ENCODE measurements at regions not wholly inside any gene's neighbourhood (a gene's known extent, or its start where the extent isn't known, plus 50 kb on each side); places are given as distances from the start of the nearest gene placed in this dataset.

DNA sequence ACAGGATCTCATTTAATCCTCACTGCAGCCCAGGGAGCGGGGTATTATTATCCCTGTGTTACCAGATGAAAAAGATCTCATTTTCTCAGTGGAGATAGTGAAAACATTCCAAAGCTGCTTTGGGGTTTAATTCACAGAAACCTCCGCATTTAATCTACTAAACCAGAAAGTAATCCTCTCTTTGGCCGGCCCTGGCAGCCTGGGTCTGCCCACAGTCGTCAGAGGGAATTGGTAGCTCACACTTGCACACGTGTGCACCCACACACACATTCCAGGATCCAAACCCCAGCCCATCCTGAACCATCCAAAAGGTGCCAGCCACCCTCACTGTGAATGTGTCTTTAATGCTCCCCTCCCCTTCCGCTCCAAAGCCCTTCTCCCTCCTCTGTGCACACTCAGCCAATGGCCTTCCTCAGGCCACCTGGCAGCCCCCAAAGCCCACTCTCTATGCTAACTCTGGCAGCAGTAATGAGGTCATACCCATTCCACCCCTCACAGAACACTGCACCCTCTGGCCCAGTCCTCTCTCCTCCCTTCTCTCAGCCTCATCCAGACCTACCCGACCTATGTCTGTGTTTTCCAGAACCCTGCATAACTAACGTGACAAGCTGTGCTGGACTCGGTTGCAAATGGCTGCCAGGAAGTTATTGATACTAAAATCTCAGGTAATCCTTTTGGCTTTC is 466.2 kb downstream of the SOX6 start:
- no peak for DNase-seq

DNA sequence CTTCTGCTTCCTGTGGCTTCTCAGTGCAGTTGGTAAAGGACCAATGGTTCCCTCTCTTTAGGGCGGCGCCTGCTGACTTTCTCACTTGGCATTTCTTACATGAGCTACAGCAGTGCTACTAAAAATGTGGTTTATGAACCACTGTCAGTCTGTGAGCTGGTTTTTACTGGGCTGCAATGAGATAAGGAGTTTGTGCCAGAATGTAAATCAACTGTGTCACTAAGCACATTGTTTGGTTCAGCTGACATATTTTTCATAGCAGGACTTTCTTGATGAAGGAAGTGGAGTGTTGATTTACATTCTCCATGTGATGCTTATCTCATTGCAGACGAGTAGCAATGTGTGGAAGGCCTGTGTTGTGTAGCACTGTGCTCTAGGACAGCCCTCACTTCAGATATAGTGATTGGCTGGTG is 463.3 kb downstream of the SOX6 start:
- DNase-seq, result no peak

DNA sequence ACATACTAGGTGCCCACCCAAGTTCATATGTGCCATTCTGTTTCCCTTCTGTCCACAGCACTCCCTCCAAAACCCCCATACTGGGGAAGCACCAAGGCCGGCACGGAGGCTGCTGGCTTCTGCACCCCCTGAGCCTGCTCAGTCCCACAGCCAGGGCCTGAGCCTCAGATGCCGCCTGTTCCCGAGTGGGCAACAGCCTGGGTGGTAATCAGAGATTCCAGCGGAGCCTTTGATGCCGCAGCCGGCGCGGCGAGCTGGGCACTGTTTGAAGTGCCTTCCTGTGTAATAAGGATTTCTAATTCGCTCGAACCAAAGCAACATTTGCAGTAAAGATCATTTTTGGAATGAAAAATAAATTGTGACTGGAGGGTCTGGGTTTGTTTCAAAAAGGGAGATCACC is 460.3 kb downstream of the SOX6 start:
- no peak for DNase-seq

DNA sequence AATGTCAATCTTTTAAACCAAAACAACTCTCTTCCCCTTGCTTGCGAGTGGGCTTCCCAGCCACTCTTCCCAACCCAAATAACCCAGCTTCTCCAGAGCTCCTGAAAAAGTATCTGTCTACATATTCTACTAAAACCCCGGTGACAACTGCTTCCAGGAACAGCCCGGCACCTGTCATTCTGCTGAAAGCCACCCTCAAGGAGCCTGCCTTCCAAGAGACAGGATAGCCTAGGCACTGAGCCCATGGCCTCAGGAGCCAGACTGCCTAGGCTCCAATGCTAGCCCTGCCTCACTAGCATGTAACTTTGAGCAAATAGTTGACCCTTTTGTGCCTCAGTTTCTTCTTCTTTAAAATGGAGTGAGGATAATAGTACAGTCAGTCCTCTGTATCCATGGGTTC is 459.8 kb downstream of the SOX6 start:
- no peak for DNase-seq

DNA sequence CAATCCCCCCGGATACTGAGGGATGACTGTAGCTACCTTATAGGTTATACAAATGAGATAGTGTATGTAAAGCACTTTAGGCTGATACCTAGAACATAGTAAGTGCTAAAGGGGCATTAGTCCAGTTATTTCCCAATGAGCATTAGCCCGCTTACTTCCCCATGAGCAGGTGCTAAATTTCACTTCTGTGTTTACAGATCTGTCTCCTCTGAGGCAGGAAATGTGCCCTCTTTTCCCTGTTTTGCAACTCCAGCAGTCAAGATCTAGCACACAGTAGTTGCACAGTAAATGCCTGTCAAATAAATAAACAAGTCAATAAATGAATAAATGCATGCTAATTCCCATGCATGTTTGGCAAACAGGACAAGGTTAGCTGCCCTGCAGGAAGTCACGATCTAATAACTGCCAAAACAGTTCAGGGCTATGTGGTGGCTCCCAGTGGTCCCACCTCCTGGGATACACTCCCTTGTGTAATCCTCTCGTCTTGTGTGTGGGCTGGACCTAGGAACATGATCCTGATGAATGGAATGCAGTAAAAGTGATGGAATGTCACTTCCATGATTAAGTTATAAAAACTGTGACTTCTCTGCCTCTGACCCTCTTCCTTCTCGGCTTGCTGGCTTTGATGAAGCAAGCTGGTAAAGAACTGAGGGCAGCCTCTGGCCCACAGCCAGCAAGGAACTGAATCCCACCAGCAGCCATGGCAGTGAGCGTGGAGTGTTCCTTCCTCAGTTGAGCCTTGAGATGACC is 459.0 kb downstream of the SOX6 start:
- no peak for DNase-seq

DNA sequence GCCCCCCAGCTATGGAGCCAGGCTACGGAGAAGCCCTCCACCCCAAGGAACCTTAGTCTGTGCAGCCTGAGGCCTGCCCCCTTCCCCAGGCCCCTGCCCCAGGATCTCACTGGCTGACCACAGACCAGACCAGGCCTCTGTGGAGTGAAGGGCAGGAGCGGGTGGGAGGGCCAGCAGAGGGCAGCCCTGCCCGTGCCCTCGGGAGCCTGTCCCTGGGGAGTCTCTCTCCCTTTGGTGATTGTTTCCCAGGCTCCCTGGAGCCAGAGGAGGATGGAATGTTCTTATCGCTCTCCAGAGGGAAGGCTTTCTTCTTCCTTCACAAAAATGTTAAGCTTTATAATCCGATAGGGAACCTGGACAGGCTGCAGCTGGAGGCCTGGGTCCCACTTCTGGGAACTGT is 455.3 kb downstream of the SOX6 start:
- no peak for DNase-seq

DNA sequence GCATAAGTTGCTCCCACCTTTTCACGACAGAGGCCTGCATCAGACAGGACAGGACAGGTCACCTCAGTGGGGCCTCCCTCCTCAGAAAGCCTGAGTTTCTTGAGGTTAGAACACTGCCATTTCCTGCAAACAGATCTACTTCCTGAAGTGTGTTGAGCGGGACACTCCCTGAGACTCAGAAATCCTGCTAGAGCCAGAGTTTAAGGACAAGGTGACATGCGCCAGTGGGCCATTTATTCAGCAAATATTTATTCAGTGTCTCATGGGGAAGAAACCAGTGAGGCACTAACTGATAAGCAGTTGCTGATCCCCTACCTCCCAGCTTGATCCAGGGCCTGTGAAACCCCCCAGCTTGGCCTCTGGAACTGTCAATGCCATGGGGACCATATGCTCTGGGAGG is 454.6 kb downstream of the SOX6 start:
- DNase-seq, result no peak

DNA sequence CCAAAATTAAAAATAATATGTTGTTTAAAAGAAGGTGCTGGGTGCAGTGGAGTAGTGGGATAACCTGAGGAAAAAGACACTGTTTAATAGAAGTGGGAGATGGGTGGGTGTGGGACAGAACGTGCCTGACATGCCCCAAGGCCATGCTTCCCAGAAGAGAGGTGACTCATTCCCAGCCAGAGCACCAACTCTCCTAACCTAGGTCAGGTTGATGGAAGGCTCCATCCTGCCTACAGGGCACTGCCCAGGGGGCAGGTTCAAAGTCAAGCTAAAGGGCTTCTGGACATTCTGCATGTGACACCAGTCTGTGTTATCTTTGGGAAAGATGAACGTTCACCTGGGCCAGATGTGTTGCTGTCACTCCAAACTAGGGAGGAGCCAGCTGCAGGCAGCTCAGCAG is 453.1 kb downstream of the SOX6 start:
- no peak for DNase-seq

DNA sequence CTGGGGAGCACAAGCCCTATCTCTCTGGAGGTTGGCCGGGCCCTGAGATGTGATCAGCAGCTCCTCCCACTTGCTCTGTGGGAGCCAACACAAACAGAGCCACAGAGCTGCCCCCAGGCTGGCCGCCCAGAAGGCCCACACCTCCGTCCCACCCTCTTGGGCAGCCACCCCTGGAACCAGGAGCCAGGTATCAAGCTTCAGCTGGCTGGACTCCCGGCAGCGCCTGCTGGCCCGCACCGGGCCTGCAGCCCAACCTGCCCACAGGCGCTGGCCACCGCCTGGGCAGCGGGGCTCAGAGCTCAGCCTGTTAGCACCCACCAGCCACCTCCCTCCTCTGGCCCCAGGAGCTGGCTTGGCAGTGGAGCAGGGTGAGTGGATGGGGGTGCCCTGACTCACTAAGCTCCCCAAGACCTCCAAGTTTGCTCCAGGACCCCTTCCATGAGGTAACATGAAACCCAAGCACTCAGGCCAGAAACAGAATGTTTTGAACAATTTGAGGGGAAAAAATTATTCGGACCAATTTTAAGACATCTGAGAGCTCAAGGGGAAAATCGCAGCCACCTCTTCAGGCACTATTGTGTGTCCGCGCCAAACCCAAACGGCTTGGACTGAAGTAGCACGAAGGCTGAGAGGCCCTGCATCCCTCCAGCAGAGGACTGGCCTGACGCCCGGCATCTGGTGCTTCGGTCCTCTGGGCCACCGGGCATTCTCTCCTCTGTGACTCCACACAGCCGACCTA is 450.8 kb downstream of the SOX6 start:
- no peak for DNase-seq

DNA sequence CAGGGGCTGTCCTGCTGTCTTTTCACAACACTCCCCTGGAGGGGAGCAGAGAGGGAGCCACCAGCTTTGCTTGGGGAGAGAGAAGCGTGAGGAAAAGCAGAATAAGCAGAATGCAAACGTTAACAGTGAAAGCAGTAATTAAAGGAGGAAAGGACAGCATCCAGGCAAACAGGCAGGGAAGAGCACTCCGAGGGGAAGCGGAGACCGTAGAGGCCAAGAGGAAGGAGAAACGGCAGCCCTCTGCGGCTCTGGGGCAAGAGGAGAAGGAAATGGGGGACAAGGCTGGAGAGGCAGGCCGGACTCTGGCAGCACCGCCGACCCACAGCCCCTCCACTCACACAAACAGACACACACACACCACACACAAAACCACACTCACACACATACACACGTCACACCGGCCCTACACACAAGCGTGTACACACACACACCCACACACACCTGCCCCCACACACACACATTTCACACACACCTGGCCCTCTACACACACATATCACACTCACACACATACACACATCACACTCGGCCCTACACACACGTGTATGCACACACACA is 449.8 kb downstream of the SOX6 start:
- no peak for DNase-seq

DNA sequence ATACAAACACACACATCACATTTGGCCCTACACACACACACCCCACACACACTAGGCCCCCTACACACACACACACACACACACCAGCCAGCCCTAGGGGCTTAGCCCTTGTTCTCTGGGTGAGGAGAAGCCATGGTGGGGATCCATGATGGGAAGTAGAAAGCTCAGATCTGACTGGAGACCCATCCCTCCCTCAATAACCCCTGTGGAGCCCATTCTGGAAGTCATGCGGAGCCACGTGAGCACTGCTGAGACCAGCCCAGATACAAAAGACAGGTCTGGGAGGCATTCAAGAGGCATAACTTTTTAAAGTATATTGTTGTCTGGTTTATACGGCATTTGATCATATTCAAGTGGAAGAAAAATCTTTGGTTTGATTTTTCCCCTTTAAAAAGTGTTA is 448.5 kb downstream of the SOX6 start:
- no peak for DNase-seq

DNA sequence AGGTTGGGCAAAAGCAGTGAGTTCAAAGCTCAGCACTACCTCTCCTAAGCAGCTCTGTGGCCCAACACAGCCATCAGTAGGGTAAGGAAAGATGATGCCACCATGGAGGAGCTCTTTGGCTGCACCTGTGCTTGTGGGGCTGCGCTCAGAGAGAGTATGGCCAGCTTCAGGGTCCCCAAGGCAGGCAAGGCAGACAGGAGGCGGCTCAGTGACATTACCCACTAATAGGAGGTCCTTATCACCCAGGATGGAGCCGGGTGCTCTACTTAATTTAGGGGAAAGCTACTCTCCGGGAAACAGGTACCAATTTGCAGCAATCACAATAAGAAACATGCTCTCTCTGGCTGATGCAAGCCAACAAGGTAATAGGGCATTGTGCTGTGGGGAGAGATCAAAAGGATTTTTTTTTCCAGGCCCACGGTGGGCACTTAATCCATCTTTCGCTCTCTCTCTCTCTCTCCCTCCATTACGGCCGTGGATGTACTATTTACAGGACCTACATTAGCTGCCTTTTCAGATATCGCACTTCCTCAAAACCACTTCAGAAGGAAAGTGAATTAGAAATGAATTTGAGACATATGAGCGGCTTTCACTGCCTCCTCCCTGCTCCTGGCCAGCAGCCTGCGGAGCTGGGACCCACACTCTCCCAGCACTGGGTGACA is 446.3 kb downstream of the SOX6 start:
- DNase-seq, result no peak

DNA sequence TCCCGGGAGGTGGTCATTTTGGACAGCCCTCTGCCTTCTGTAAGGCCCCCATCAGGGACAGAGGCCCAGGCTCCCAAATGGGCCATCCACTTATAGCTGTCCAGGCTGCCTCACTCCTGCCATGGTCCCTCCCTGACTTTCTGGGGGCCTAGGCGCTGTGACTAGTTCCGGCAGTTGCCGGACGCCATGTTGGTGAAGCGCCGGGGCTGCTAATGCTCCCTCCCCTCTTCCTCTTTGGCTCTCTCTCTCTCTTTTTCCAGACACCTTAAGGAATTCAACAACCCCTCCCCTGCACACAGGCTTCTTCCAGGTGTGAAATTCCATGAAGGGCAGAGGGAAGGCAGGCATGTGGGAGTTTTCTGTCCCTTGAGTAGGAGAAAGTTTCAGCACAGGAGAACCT is 445.6 kb downstream of the SOX6 start:
- no peak for DNase-seq

DNA sequence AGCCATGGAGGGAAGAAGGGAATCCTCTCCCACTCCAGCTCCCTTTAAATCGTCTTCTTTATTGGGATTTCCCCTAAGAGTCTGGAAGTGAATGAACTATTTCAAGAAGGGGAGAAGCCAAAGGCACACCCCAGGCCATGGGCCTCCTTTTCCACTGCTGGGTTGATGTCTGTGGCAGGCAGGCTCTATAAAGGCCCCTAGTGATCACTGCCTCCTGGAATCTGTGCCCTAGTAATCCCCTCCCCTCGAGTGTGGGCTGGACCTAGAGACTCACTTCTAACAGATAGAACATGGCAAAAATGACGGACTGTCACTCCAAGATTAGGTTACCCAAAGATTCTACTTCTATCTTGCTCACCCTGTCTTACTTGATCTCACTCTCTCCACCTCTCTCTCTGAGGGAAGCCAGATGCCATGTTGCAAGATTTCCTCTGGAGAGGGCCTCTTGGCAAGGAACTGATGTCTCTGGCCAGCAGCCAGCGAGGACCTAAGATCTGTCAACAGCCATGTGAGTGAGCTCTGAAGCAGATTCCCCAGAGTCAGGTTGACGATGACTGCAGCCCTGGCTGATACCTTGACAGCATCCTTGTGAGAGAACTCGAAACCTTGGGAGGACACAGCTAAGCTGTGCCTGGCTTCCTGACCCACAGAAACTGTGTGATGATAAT is 444.8 kb downstream of the SOX6 start:
- DNase-seq, result peak; percentile 4

DNA sequence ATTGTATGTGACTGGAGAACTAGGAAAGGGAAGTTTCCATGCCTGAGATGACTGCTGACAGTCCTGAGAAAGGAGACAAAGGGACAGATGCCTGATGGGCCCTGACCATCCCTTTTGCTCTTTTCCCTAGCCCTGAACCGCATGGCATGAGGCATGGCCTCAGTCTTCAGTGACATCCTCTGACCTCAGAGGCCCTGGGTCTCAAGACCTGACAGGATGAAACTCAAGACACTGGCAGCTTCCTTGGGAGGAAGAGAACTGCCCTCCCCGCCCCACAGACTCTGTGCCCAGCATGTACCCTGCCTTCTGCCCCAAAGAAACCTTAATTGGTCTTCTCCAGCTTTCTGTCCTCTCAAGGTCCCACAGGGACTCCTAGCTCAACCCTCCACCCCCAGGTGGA is 444.1 kb downstream of the SOX6 start:
- DNase-seq, result no peak

DNA sequence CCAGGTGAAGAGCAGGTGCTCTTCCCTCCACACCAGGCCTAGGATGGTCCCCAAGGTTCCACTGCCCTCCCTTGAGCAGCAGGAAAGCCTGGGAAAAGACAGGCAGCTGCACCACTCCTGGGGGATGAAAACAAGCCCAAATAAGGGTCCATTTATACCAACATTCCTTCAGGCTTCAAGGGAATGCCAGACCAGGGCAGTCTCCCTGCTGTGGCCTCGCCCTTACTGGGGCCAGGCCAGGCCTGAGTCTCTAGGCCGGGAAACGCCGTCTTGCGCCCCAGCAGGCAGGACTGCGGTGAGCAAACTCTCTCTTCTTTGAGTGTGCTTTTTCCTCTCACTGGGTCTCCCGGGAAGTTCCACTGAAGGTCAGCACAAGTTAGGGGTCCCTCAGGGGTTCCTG is 443.5 kb downstream of the SOX6 start:
- no peak for DNase-seq

DNA sequence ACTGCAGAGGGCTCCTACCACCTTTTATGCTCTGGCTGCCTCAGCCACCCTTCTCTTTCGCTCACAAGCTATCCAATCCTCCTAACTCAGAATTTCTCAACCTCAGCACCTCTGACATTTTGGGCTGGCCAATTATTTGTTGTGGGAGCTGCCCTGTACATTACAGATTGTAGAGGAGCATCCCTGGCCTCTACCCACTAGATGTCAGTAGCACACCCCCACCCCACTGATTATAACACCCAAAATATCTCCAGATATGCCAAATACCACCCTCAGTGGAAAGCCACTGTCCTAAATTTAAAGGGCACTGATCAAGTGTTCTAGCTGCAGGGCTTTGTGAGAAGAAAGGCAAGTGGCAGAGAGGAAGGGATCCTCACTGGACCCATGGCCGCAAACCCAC is 443.1 kb downstream of the SOX6 start:
- DNase-seq, result no peak
